Astrocyte (in vitro differentiated cells and primary cell): ENCODE measurements at regions not wholly inside any gene's neighbourhood (a gene's known extent, or its start where the extent isn't known, plus 50 kb on each side); places are given as distances from the start of the nearest gene placed in this dataset.
"Not testable (repeated sequence)": the region's sequence is repeated elsewhere in the genome, so short reads cannot be mapped to it uniquely, and the experiment has no call there.

Source experiments
- DNase-seq: peaks from one replicate; pipeline ENCODE4 v3.0.0-alpha.2; 2010; ENCODE audit warnings: low read depth
- FAIRE-seq: peaks from 2 replicates; lab custom pipeline; 2011; peaks lifted over from hg19 to GRCh38; lab: Jason Lieb, UNC
- H2AFZ ChIP-seq: 2 replicates; pipeline ENCODE4 v1.6.0; 2012; ENCODE audit warnings: low read depth, low read length, inconsistent platforms
- H3K27ac ChIP-seq: 2 replicates; pipeline ENCODE4 v1.5.1; 2011; ENCODE audit warnings: low read depth, low read length, inconsistent platforms
- H3K27me3 ChIP-seq: 2 replicates; pipeline ENCODE4 v1.6.0; 2011; ENCODE audit warnings: low read length, inconsistent platforms; ENCODE audit not compliant: insufficient read depth
- H3K36me3 ChIP-seq: 2 replicates; pipeline ENCODE4 v1.5.1; 2011; ENCODE audit warnings: low read length, inconsistent platforms; ENCODE audit not compliant: insufficient read depth
- H3K4me1 ChIP-seq: 2 replicates; pipeline ENCODE4 v1.5.1; 2011; ENCODE audit warnings: low read length, inconsistent platforms; ENCODE audit not compliant: insufficient read depth
- H3K4me2 ChIP-seq: 2 replicates; pipeline ENCODE4 v1.6.0; 2012; ENCODE audit warnings: low read length, inconsistent platforms
- H3K4me3 ChIP-seq: 2 replicates; pipeline ENCODE4 v1.5.1; 2011; ENCODE audit warnings: low read depth, mild to moderate bottlenecking, low read length, inconsistent platforms; ENCODE audit not compliant: insufficient read depth
- H3K79me2 ChIP-seq: 2 replicates; pipeline ENCODE4 v1.6.0; 2012; ENCODE audit warnings: mild to moderate bottlenecking, low read length, inconsistent platforms; ENCODE audit not compliant: insufficient read depth
- H3K9ac ChIP-seq: 2 replicates; pipeline ENCODE4 v1.6.0; 2012; ENCODE audit warnings: mild to moderate bottlenecking, low read length, inconsistent platforms
- H3K9me3 ChIP-seq: 2 replicates; pipeline ENCODE4 v1.5.1; 2012; ENCODE audit warnings: low read depth, mild to moderate bottlenecking, low read length, inconsistent platforms; ENCODE audit not compliant: insufficient read depth
- H4K20me1 ChIP-seq: 2 replicates; pipeline ENCODE4 v1.6.0; 2012; ENCODE audit warnings: low read length, inconsistent platforms; ENCODE audit not compliant: insufficient read depth
- H3K27ac Mint-ChIP-seq: one replicate; pipeline ENCODE4 v1.8.0; 2021; ENCODE audit warnings: mild to moderate bottlenecking, mixed read lengths; ENCODE audit not compliant: unreplicated experiment
- H3K27me3 Mint-ChIP-seq: one replicate; pipeline ENCODE4 v1.8.0; 2021; ENCODE audit warnings: low read depth, mixed read lengths; ENCODE audit not compliant: unreplicated experiment
- H3K36me3 Mint-ChIP-seq: one replicate; pipeline ENCODE4 v1.8.0; 2021; ENCODE audit warnings: low read depth, mixed read lengths; ENCODE audit not compliant: unreplicated experiment
- H3K4me1 Mint-ChIP-seq: one replicate; pipeline ENCODE4 v1.8.0; 2021; ENCODE audit warnings: low read depth, mixed read lengths; ENCODE audit not compliant: unreplicated experiment
- H3K4me3 Mint-ChIP-seq: one replicate; pipeline ENCODE4 v1.8.0; 2021; ENCODE audit warnings: mild to moderate bottlenecking, moderate library complexity, mixed read lengths; ENCODE audit not compliant: unreplicated experiment
- H3K9me3 Mint-ChIP-seq: one replicate; pipeline ENCODE4 v1.8.0; 2021; ENCODE audit warnings: mild to moderate bottlenecking, mixed read lengths; ENCODE audit not compliant: unreplicated experiment
- CTCF ChIP-seq: IDR thresholded peaks from 2 replicates; pipeline ENCODE4 v1.5.1; 2011; ENCODE audit warnings: low read depth, mild to moderate bottlenecking, inconsistent platforms, low read length, moderate library complexity; ENCODE audit not compliant: insufficient read depth
- EZH2 ChIP-seq: IDR thresholded peaks from 2 replicates; pipeline ENCODE4 v1.6.1; 2012; ENCODE audit warnings: mild to moderate bottlenecking, low read length, inconsistent platforms; ENCODE audit not compliant: insufficient read depth

DNA sequence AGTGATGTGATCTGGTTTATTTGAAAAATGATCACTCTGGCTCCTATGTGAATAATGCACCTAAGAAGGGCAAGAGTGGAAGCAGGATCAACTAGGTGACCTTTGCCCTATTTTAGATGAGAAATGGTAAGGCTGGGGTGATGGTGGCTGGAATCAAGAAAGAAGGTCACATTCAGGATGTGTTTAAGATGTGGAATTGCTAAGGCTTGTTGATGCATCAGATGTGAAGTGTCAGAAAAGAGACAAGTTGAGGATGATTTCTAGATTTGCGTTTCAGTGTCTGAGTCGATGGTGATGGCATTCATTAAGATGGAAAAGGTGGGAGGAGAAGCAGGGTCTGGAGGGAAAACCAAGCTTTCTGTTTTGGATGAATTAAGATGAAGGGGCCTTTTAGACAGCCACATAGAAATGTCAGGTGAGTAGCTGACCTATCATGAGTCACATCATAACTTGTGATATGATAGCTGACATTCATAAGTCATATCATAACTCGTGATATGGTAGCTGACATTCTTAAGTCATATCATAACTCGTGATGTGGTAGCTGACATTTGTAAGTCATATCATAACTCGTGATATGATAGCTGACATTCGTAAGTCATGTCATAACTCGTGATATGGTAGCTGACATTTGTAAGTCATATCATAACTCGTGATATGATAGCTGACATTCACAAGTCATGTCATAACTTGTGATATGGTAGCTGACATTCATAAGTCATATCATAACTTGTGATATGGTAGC is 101.2 kb upstream of the SEC11C start:
- peaks cover 8% of the 10 kb centered on the region for H3K27me3 Mint-ChIP-seq

DNA sequence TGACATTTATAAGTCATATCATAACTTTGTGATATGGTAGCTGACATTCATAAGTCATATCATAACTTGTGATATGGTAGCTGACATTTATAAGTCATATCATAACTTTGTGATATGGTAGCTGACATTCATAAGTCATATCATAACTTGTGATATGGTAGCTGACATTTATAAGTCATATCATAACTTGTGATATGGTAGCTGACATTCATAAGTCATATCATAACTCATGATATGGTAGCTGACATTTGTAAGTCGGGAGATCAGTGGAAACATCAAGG is 100.7 kb upstream of the SEC11C start:
- DNase-seq, H3K9me3 Mint-ChIP-seq, H3K36me3 Mint-ChIP-seq, H3K4me2 ChIP-seq, H3K27ac ChIP-seq, FAIRE-seq, H3K36me3 ChIP-seq, H2AFZ ChIP-seq, H3K9me3 ChIP-seq, H3K79me2 ChIP-seq, H4K20me1 ChIP-seq, H3K9ac ChIP-seq, H3K27me3 ChIP-seq, H3K4me1 Mint-ChIP-seq, H3K27ac Mint-ChIP-seq, H3K27me3 Mint-ChIP-seq, H3K4me1 ChIP-seq, H3K4me3 ChIP-seq, H3K4me3 Mint-ChIP-seq: not testable (repeated sequence)

More for the DNA sequence above, 101.2 kb upstream of the SEC11C start:
- H3K36me3 Mint-ChIP-seq = no peaks in the 10 kb centered on the region
- H3K27ac Mint-ChIP-seq = no peak overlapping the region
- Histone ChIP-seq H2AFZ (no peak overlapping the region), H3K79me2 (no peaks in the 10 kb centered on the region), H3K4me2 (no peak overlapping the region), H3K9me3 (no peaks in the 10 kb centered on the region), H3K4me1 (no peaks in the 10 kb centered on the region), H4K20me1 (no peaks in the 10 kb centered on the region), H3K27me3 (no peaks in the 10 kb centered on the region), H3K36me3 (no peaks in the 10 kb centered on the region), H3K9ac (no peak overlapping the region), H3K27ac (no peak overlapping the region), H3K4me3 (no peak overlapping the region)
- peaks cover 6% of the 10 kb centered on the region for H3K4me1 Mint-ChIP-seq
- H3K9me3 Mint-ChIP-seq = peaks cover 3% of the 10 kb centered on the region
- peak; percentile 82 for FAIRE-seq
- no peak overlapping the region for H3K4me3 Mint-ChIP-seq
- DNase-seq = no peak
- TF ChIP-seq CTCF = no peak
- TF ChIP-seq EZH2 = no peak

- Histone ChIP-seq H3K36me3 (no peaks in the 10 kb centered on the region), H3K9me3 (no peaks in the 10 kb centered on the region), H3K9ac (no peak overlapping the region), H3K4me2 (no peak overlapping the region), H3K27ac (no peak overlapping the region), H3K27me3 (no peaks in the 10 kb centered on the region), H3K4me3 (no peak overlapping the region), H4K20me1 (no peaks in the 10 kb centered on the region), H3K79me2 (no peaks in the 10 kb centered on the region), H2AFZ (no peak overlapping the region), H3K4me1 (no peaks in the 10 kb centered on the region)
- DNase-seq (no peak), FAIRE-seq (no peak)
- Mint-ChIP-seq H3K36me3 (peaks cover 2% of the 10 kb centered on the region), H3K27ac (no peak overlapping the region), H3K27me3 (peaks cover 8% of the 10 kb centered on the region), H3K9me3 (peaks cover 3% of the 10 kb centered on the region), H3K4me1 (peaks cover 6% of the 10 kb centered on the region), H3K4me3 (no peak overlapping the region)
- TF ChIP-seq EZH2 = no peak
- no peak for TF ChIP-seq CTCF
Measured at GRCh38 chr18:59039449-59039848, 100.2 kb upstream of the SEC11C start.
